HepG2 (cell line): ENCODE measurements at regions not wholly inside any gene's neighbourhood (a gene's known extent, or its start where the extent isn't known, plus 50 kb on each side); places are given as distances from the start of the nearest gene placed in this dataset.

Experiments used
- AGO1 ChIP-seq: fragments of 200-400 bp; formaldehyde crosslinking; IDR thresholded peaks from 2 replicates; pipeline ENCODE4 v1.6.1; 2017; ENCODE audit warnings: mild to moderate bottlenecking, low read depth, low read length, moderate library complexity; ENCODE audit not compliant: poor library complexity, severe bottlenecking
- ARNT ChIP-seq: fragments of 450-650 bp; IDR thresholded peaks from 2 replicates; pipeline ENCODE4 v1.6.1; 2017
- NFIC ChIP-seq: IDR thresholded peaks from 2 replicates; pipeline ENCODE4 v1.6.1; 2012; ENCODE audit warnings: mild to moderate bottlenecking, low read length, inconsistent platforms
- RAD21 ChIP-seq: fragments of 450-650 bp; formaldehyde crosslinking; IDR thresholded peaks from 2 replicates; pipeline ENCODE4 v1.5.0; 2020; ENCODE audit warnings: mild to moderate bottlenecking
- SYNCRIP ChIP-seq: fragments of 200-400 bp; formaldehyde crosslinking; IDR thresholded peaks from 2 replicates; pipeline ENCODE4 v1.6.1; 2018; ENCODE audit warnings: mild to moderate bottlenecking, low read depth, low read length; ENCODE audit not compliant: insufficient read depth
- ZBTB8A ChIP-seq: sonication (generic); formaldehyde crosslinking; IDR thresholded peaks from 2 replicates; pipeline ENCODE4 v1.4.0; 2020; ENCODE audit warnings: mild to moderate bottlenecking, low read depth, missing genetic modification reagents, borderline replicate concordance
- ZNF558 ChIP-seq: sonication (generic); formaldehyde crosslinking; IDR thresholded peaks from 2 replicates; pipeline ENCODE4 v1.9.0; 2022; ENCODE audit warnings: mild to moderate bottlenecking, missing genetic modification reagents, borderline replicate concordance
- ZNF792 ChIP-seq: IDR thresholded peaks from 2 replicates; pipeline ENCODE4 v1.6.1; 2016

DNA sequence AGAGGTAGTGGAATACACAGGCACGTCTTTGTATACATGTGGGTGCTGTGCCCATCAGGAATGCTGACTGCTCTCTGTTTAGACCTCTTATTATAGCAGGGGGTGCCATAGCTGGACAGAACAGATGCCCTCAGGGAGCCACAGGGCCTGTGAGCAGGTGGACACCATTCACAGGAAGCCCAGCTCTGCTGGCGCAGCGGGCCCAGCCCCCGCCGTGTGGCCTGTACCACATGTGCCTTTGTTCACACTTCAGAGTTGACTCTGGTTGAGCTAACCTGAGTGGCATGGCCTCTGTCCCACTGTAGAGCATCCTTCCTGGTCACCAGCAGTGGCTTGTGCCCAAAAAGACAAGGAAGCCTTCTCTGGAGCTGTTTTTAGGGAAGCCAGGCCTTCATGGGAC lies 730.9 kb upstream of the ID2 start:
- no peak for TF ChIP-seq ZNF792 (CRISPR knock-in tag)
- TF ChIP-seq ZBTB8A (CRISPR knock-in tag): no peak
- no peak for TF ChIP-seq RAD21
- TF ChIP-seq SYNCRIP: no peak
- TF ChIP-seq AGO1: no peak
- TF ChIP-seq ZNF558 (CRISPR knock-in tag): no peak
- no peak for TF ChIP-seq NFIC
- TF ChIP-seq ARNT: no peak
